RCC 7860 (cell line): ENCODE measurements at regions not wholly inside any gene's neighbourhood (a gene's known extent, or its start where the extent isn't known, plus 50 kb on each side); places are given as distances from the start of the nearest gene placed in this dataset.
A peak's percentile ranks its signal among the peaks of the same experiment; 100 is the strongest.
"Not testable (repeated sequence)": the region's sequence is repeated elsewhere in the genome, so short reads cannot be mapped to it uniquely, and the experiment has no call there.

Source experiments
- DNase-seq: peaks from one replicate; pipeline ENCODE4 v3.0.0-alpha.2; 2015; ENCODE audit warnings: low spot score
- FAIRE-seq: peaks from 2 replicates; lab custom pipeline; 2012; peaks lifted over from hg19 to GRCh38; lab: Jason Lieb, UNC

DNA sequence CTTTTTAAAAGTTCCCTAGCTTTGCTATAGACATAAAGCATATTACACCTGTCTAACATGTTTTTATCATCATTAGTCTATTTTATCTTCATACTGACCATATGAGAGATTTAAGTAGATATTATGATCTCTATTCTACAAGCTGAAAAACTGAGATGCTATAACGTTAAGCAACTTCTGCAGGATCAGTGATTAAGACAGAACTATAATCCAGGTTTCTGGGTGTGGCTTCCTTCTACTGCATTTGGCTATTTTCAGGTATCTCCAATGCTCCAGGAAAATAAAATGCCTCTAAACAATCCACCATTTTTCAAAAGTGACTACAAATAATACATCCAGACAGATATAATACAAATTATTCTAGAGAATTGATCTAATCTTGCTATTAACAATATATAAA lies 53.4 kb downstream of the RGS2 start:
- no peak for FAIRE-seq
- no peak for DNase-seq

DNA sequence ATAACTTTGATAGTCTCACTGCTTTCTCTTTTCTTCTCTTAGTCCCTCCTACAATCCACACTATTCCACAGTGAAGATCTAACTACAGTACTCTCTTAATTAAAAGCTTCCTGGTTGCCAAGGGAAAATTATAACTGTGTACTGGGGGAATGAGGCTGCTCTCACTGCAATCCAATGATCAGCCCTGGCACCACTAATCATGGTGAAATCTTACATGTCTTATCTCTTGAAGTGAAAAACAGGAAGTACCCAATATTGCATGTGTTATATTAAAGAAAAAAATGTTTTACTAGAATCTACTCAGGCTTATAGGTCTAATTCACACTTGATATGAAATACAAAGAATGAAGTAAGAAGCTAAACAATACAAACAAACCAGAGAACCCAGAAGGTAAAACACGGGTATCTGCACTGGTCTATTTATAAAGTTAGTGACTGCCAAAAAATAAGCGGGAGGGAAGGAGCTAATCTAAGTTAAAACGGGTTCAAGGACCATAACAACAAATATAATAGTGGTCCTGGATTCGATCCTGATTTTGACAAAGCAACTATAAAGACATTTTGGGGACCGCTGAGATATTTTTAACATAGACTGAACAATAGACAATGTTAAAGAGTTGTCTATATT lies 57.5 kb downstream of the RGS2 start:
- FAIRE-seq (no peak), DNase-seq (no peak)

DNA sequence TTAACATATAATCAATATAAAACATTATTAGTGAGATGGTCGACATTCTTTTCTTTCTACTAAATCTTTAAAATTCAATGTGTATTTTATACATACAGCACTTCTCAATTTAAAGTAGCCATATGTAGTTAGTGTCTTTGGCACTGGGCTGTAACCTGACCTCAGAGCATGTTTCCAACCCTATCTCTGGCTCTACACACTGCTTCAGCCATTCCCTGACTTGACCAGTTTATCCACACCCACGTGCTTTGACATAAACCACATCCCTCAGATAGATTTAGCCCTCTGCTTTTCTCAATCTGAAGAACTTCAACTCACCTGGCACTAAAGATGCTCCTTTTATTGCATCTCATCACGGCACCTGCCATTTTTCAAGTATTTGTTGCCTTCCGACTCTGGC lies 58.3 kb downstream of the RGS2 start:
- DNase-seq = no peak
- FAIRE-seq = peak; percentile 29

DNA sequence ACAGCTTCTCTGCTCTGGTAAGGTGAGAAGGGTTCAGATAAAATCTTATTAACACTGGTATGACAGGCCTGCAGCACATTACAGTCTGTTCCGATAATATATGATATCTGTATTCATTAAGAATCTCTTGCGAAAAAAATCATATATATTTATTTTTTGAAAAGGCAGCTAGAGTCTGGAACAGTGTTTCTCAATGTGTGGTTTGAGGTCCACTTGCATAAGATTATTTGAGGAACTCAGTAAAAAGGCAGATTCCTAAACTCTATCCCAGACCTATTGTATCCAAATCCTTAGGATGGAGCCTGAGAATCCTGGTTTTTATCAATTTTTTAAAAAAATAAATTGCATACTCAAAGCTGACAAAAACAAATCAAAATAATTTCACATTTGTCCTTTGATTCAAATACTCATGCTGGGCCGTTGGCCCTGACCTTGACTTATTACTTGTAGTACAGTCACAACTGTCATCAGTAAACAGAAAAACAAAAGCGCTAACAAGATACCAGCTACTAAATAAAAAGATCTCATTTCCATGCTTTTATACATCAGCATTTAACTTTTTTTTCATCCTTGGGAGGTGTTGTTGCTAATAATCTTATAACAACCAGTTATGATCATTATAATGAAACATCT lies 60.6 kb downstream of the RGS2 start:
- DNase-seq (no peak), FAIRE-seq (no peak)

DNA sequence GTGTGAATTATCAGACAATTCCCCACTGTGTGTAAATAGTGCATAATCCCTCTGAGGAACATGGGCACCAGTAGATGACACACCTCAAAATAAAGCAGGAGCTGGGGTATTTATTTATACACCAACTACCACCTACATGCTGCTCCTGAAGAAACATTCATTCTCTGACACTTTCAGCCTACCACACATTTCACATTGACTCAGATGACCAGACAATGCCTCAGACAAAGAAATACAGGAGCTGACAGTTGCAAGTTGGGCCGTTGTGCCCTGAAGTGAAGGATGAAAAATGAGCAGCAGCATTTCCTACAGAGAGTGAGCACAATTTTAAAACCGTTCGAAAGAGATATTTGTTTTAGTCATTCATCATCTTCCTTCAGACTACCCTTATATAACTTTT lies 63.2 kb downstream of the RGS2 start:
- FAIRE-seq (no peak), DNase-seq (no peak)

DNA sequence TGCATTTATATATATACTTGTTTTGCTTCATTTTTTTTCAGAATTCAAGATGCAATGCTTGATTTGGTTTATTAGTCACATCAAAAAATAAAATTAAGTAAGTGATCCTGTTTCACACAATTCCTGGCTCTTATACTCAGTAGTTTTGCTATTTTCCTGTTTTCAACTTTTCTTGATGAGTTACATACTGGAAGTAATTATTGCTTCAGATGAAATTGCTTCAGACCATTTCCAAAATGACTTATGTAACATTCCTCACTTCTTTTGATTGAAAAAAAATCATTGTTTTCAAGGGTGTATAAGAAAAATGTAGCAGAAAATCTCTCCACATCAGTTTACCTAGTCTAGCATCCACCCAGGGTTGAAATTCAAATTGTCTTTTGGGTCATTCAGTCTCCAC lies 65.0 kb downstream of the RGS2 start:
- DNase-seq (no peak), FAIRE-seq (no peak)

DNA sequence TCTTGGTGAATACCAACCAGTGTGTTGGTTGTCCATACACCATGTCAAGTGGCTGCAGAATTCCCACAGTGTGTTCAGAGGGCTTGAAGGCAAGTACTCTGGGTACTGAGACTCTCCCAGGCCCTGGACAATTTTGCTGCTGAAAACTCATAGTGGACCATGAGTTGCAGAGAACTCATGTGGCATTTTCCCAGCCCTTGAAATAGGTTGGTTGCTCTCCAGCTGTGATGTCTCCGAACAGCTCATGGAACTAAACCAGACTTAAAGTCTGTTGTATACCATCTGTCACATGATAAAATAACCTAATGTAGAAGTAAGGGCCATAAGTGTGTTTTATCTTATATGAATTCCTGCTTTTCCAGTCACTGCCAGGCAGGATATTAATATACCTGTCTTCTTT lies 67.8 kb downstream of the RGS2 start:
- FAIRE-seq (no peak), DNase-seq (no peak)

DNA sequence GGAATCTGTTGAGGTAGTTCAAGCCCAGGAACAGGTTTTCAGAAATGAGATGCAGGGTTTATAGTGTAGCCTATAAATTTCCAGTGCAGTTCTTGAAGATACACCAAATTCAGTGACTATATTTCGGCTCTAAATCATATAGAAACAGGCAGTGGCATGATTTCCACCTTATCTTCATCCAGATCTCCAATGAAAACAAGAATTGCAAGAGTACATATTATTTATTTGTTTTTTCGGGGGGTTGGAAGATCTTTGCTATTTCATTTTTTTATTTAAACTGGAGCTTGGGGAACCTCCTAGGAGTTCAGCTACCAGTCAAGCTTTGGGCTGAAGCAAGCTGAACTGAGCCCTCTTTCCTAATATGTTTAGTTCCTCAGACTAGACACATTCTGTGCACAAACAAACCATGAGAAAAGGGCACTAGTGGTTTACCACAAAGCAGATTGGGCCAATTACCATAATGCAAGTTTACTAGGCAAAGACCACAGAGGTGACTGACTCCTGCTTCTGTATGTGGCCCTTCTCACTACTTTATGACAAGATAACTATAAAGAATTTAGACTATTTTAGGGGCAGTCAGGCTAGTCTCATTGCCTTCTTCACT lies 68.5 kb downstream of the RGS2 start:
- FAIRE-seq = no peak
- no peak for DNase-seq

DNA sequence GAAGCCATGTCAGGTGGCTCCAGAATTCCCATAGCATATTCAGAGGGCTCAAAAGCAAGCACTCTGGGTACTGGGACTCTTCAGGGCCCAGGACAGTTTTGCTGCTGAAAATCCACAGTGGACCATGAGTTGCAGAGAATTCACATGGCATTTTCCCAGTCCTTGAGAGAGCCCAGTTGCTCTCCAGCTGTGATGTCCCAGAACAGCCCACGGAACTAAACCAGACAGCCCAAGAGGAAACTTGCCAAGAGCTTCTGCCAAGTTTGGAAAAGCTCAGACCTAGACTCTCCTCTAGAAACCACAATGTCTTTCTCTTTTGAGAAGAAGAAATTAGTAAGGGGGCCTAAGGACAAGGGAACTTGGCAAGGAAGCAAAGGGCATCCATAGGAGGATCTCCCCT lies 69.4 kb downstream of the RGS2 start:
- FAIRE-seq (no peak), DNase-seq (no peak)

DNA sequence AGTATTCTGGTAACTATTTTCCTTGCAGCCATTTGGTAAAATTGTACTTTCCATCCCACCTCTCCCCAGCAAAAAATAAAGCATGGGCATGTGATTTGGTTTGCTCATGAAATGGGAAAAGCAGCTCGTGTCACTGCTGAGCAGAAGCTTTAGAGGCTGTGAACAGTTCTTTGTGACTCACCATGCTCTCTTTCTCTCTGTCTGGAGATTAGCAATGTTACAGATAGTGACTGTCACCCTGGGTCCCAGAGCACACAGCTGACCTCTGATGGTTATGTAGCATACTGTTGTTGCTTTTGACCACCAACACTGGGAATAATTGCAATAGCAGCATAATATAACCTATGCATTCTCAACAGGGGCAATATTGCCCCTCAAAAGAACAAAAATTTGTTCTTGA lies 70.6 kb downstream of the RGS2 start:
- peak; percentile 44 for DNase-seq
- FAIRE-seq = no peak

DNA sequence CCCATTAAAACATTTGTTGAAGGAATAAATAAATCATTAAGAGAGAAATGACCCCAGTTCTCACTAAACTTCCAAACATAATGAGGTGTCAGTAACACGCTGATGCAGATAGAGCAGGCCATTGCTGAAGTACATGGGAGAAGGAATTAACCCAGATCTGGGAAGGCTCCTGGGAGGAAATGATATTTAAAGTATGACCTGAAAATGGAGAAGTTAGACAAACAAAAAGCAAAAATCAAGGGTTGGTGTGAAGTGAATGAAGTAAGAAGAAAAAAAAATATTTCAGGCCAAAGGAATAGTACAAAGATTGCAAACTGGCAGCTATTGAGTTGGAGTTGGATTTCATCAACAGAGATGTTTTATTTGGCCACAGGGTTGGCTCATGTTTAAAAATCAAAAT lies 71.4 kb downstream of the RGS2 start:
- DNase-seq (no peak), FAIRE-seq (no peak)

DNA sequence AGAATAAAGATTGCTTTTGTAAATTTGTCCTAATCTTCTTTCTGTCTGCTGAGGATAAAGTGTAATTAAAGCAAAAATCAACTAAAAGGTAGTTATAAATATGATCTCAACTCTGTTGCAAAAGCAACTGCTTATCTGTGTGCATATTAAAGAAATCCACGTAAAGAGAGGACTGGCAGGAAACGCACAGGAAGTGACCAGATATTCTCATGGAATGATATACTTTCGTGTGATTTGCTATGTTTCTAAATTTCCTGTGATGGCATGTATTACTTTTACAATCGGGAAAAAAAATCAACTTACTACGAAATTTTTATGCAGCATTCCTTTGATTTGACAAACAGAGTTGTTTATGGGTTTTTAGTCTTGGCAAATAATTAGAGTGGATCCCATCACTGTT lies 75.4 kb downstream of the RGS2 start:
- DNase-seq = no peak
- FAIRE-seq = no peak

DNA sequence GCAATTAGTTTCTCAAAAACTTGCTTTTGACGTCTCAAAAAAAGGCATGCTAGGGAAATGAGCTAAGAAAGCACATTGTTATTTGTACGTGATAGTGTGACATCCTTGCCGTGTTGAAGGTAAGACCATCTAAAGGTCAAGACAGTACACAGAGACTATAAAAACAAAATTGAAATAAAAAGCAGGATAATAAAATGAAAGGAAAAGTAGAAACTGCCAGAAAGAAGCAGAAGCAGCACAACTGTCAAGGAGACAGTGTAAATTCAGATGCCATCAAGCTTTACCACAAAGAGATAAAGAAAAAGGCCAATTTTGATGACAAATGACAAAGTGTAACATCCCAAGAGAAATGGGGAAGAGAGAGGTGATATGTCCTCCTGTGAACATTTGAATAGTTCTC lies 76.5 kb downstream of the RGS2 start:
- FAIRE-seq, DNase-seq: not testable (repeated sequence)

DNA sequence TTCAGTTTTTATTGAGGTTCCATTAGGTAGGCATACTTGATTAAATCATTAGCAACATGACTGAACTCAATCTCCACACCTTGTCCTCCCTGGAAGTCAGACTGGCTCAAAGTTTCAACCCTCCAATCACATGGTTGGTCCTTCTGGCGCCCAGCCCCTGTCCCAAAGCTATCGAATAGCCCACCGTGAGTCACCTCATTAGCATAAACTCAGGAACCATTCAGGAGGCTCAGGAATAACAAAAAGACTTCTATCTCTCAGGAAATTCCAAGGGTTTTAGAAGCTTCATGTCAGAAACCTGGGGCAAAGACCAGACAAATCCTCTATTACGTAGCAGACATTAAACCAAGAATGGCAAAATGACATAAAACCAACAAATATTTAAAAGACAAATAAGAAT lies 78.6 kb downstream of the RGS2 start:
- FAIRE-seq = no peak
- DNase-seq = no peak

DNA sequence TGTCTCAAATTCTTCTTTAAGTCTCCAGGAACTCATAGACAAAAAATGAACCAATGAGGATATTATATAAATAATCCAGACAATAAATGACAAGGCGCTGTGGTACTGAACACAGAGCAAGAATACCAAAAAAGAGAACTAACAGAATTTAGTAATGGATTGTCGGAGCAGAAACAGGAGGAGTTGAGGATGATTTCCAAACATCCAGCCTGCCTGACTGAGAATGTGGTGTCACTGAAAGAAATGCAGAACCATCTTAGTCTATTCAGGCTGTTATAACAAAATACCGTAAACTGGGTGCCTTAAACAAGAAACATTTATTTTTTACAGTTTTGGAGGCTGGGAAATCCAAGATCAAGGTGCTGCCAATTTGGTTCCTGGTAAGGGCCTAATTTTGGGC lies 79.7 kb downstream of the RGS2 start:
- no peak for DNase-seq
- FAIRE-seq = no peak

DNA sequence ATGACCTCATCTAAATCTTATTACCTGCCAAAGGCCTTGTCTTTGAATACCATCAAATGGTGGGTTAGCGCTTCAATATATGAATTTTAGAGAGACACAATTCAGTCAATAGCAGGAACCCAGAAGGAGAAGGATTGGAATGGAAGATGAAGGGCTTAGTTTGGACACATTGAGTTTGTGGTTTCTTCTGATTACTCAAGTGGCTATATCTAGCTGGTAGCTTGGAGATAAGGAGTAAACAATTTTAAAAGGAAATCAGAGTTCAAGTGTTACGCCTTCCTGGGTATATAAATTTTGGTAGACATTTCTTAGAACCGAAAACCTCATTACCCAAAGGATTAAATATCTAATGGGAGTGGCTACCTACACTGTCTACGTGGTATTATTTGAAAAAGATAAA lies 80.2 kb downstream of the RGS2 start:
- no peak for FAIRE-seq

DNA sequence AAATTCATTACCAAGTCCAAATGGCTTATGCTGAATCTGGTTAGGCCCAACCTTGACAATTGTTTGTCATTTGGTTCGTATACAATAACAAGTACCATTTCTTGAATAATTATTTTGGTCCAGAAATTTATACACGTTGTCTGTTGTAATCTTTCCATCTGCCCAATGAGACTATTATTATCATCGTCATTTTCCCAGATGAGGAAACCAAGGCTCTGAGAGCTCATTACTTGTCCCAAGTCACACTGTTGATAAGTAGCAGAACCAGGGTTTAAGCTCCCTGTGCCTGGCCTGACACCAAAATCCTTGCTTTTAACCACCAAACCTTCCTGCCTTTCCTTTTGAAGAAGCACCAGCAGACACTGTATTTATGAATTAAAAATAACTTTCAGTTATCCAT lies 81.3 kb downstream of the RGS2 start:
- FAIRE-seq (no peak), DNase-seq (no peak)

More for the DNA sequence above, 80.2 kb downstream of the RGS2 start:
- no peak for DNase-seq

DNA sequence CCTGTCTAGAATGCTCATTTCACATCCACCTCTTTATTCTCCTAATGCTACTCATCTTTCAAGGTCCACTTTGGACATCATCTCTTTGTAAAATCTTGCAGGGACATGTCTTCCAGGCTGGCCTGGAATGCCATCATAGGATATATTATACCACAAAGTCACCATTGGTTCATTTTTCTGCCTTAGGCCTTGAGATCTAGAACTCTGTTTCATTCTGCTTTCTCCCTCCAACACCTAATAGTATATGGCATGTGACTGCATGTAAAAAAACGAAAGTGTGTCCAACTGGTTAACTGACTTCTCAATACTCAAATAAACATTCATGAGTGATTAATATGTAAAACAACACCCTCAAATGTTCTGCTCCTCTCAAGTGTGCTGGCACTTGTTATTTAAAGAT lies 84.1 kb downstream of the RGS2 start:
- DNase-seq (no peak), FAIRE-seq (no peak)

DNA sequence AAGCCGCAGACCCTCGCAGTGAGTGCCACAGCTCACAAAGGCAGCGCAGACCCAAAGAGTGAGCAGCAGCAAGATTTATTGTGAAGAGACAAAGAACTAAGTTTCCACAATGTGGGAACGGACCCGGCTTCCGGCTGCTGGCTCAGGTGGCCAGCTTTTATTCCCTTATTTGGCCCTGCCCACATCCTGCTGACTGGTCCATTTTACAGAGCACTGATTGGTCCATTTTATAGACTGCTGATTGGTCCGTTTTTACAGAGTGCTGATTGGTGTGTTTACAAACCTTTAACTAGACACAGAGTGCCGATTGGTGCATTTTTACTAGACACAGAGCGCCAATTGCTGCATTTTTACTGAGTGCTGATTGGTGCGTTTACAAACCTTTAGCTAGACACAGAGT lies 86.6 kb downstream of the RGS2 start:
- DNase-seq, FAIRE-seq: not testable (repeated sequence)

DNA sequence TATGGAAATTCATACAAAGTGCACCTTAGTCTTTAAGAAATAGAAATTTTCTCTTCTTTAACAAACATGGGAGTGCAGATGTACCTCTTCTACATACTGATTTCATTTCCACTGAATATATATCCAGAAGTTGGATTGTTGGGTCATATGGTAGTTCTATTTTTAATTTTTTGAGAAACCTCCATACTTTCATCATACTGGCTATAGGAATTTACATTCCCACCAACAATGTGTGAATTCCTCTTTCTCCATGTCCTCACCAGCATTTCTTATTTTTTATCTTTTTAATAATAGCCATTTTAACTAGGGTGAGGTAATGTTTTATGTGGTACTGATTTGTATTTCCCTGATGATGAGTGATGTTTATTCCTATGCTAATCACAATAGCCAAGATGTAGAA lies 87.5 kb downstream of the RGS2 start:
- DNase-seq (no peak), FAIRE-seq (no peak)

DNA sequence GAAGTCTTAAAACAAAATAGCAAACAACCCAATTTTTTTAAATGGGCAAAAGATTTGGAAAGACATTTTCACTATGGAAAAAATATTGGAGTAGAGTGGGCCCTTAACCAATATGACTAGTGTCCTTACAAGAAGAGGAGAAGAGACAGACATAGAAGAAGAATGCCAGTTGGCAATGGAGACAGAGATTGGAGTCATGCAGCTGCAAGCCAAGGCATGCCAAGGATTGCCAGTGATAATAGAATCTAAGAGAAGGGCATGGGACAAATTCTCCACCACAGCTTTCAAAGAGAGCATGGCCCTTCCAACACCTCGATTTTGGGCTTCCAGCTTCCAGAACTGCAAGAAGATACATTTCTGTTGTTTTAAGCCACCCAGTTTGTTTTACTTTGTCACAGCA lies 92.7 kb downstream of the RGS2 start:
- DNase-seq = no peak
- no peak for FAIRE-seq

DNA sequence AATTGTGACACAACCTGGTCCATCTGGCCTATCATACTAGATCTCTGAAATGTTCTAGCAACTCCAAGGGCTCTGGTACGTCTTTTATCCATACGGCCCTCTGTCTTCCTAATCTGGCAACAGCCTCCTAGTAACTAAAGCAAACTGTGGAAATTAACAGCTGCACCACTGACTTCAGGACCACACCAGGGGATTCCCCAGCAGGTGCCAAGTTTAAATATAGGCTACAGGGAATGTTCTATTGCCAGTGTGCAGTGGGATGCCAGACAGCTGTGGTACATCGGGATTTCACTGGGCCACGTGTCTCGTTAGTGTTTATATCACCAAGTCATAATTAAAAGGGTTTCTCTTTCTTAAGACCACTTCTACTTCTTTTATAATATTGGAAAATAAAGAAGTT lies 94.3 kb downstream of the RGS2 start:
- DNase-seq (no peak), FAIRE-seq (no peak)

DNA sequence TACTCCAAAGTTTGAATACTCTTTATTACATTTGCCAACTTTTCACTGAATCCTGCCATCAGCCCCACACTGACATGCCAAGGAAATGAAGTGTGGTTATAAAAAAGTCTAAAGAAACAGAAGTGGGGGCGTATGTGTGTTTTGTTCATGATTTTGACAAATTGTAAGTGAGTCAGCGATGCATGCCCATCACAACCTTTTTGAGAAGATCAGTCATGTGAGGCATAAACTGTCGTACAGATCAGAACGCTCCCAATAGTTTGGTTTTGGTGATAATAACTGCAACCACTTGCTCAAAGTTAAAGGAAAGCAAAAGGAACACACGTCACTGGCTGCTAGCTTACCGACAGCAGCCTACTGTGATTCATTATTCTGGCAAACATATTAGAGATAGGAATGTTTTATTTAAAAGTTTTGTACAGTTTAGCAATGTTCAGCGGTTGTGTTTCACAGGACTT lies 95.6 kb downstream of the RGS2 start:
- FAIRE-seq (peak; percentile 77), DNase-seq (peak; percentile 62)
